HK-2 (cell line): ENCODE measurements at regions not wholly inside any gene's neighbourhood (a gene's known extent, or its start where the extent isn't known, plus 50 kb on each side); places are given as distances from the start of the nearest gene placed in this dataset.
"Not testable (repeated sequence)": the region's sequence is repeated elsewhere in the genome, so short reads cannot be mapped to it uniquely, and the experiment has no call there.

ENCODE experiments used
- DNase-seq: peaks from one replicate; pipeline ENCODE4 v3.0.0-alpha.2; 2018; ENCODE audit not compliant: unreplicated experiment

- no peak for DNase-seq
Observed at GRCh38 chr2:196279541-196279940, 108.2 kb upstream of the STK17B start.

GRCh38 chr2:196284144-196284844 lies 112.9 kb upstream of the STK17B start:
- no peak for DNase-seq

- no peak for DNase-seq
Observed at GRCh38 chr2:196284866-196285557, 113.6 kb upstream of the STK17B start.

GRCh38 chr2:196286821-196287220 lies 115.4 kb upstream of the STK17B start:
- no peak for DNase-seq

GRCh38 chr2:196287523-196287922 lies 116.1 kb upstream of the STK17B start:
- no peak for DNase-seq

- DNase-seq: no peak
Observed at GRCh38 chr2:196288006-196288538, 116.7 kb upstream of the STK17B start.

- DNase-seq: no peak
Observed at GRCh38 chr2:196289000-196289399, 117.6 kb upstream of the STK17B start.

GRCh38 chr2:196290136-196290535 lies 118.8 kb upstream of the STK17B start:
- no peak for DNase-seq

- no peak for DNase-seq
Observed at GRCh38 chr2:196290569-196290968, 119.2 kb upstream of the STK17B start.

GRCh38 chr2:196291426-196291825 lies 120.0 kb upstream of the STK17B start:
- no peak for DNase-seq

GRCh38 chr2:196291873-196292800 lies 120.8 kb upstream of the STK17B start:
- DNase-seq: peak; percentile 74

GRCh38 chr2:196293751-196294515 lies 122.6 kb upstream of the STK17B start:
- no peak for DNase-seq

- DNase-seq: no peak
Observed at GRCh38 chr2:196294516-196294909, 123.1 kb upstream of the STK17B start.

GRCh38 chr2:196295005-196295404 lies 123.6 kb upstream of the STK17B start:
- DNase-seq: no peak

GRCh38 chr2:196298106-196298723 lies 126.8 kb upstream of the STK17B start:
- DNase-seq: not testable (repeated sequence)

- no peak for DNase-seq
Observed at GRCh38 chr2:196307775-196308305, 136.5 kb upstream of the STK17B start.

GRCh38 chr2:196309691-196310090 lies 138.3 kb upstream of the STK17B start:
- DNase-seq: no peak

GRCh38 chr2:196314157-196314556 lies 142.8 kb upstream of the STK17B start:
- no peak for DNase-seq

GRCh38 chr2:196314780-196315179 lies 143.4 kb upstream of the STK17B start:
- DNase-seq: peak; percentile 67

- no peak for DNase-seq
Observed at GRCh38 chr2:196315388-196316049, 144.1 kb upstream of the STK17B start.
